MM.1S (cell line): ENCODE measurements at regions not wholly inside any gene's neighbourhood (a gene's known extent, or its start where the extent isn't known, plus 50 kb on each side); places are given as distances from the start of the nearest gene placed in this dataset.

Source experiments
- DNase-seq: peaks from one replicate; pipeline ENCODE4 v3.0.0-alpha.2; 2015
- H2AFZ ChIP-seq: fragments of 300-600 bp; sonication (generic); 2 replicates; pipeline ENCODE4 v1.6.0; 2016; ENCODE audit warnings: antibody characterized with exemption, low read length
- H3F3A ChIP-seq: fragments of 300-600 bp; sonication (generic); 2 replicates; pipeline ENCODE4 v1.6.1; 2016; ENCODE audit warnings: mild to moderate bottlenecking, antibody characterized with exemption, low read length, moderate library complexity, mixed read lengths; ENCODE audit not compliant: insufficient read depth
- H3K27ac ChIP-seq: fragments of 300-600 bp; sonication (generic); 2 replicates; pipeline ENCODE4 v1.5.1; 2016; ENCODE audit warnings: mild to moderate bottlenecking, low read length
- H3K27me3 ChIP-seq: fragments of 300-600 bp; sonication (generic); replicated peaks from 2 replicates; pipeline ENCODE4 v1.6.0; 2016; ENCODE audit warnings: low read length; ENCODE audit not compliant: insufficient read depth
- H3K36me3 ChIP-seq: fragments of 300-600 bp; sonication (generic); replicated peaks from 2 replicates; pipeline ENCODE4 v1.6.1; 2016; ENCODE audit warnings: mild to moderate bottlenecking, low read length, mixed read lengths; ENCODE audit not compliant: insufficient read depth
- H3K4me1 ChIP-seq: fragments of 300-600 bp; sonication (generic); 2 replicates; pipeline ENCODE4 v1.6.1; 2016; ENCODE audit warnings: low read length, mixed read lengths
- H3K4me2 ChIP-seq: fragments of 300-600 bp; sonication (generic); 2 replicates; pipeline ENCODE4 v1.6.0; 2016; ENCODE audit warnings: low read depth, low read length
- H3K4me3 ChIP-seq: fragments of 300-600 bp; sonication (generic); 2 replicates; pipeline ENCODE4 v1.5.1; 2016; ENCODE audit warnings: low read length, mixed read lengths
- H3K79me2 ChIP-seq: fragments of 300-600 bp; sonication (generic); 2 replicates; pipeline ENCODE4 v1.6.1; 2016; ENCODE audit warnings: mixed run types, low read length, mixed read lengths
- H3K9ac ChIP-seq: fragments of 300-600 bp; sonication (generic); 2 replicates; pipeline ENCODE4 v1.6.1; 2016; ENCODE audit warnings: low read length, mixed read lengths
- H3K9me2 ChIP-seq: fragments of 300-600 bp; sonication (generic); replicated peaks from 2 replicates; pipeline ENCODE4 v1.6.1; 2016; ENCODE audit warnings: mild to moderate bottlenecking, low read length, mixed read lengths; ENCODE audit not compliant: insufficient read depth
- H3K9me3 ChIP-seq: fragments of 300-600 bp; sonication (generic); replicated peaks from 2 replicates; pipeline ENCODE4 v1.6.1; 2016; ENCODE audit warnings: mild to moderate bottlenecking, low read length, mixed read lengths; ENCODE audit not compliant: insufficient read depth
- H4K20me1 ChIP-seq: fragments of 300-600 bp; sonication (generic); 2 replicates; pipeline ENCODE4 v1.6.1; 2016; ENCODE audit warnings: mild to moderate bottlenecking, low read length, moderate library complexity, mixed read lengths; ENCODE audit not compliant: insufficient read depth
- EZH2 ChIP-seq: fragments of 300-600 bp; sonication (generic); optimal IDR thresholded peaks from 2 replicates; pipeline ENCODE3; 2017; ENCODE audit warnings: low read depth, mild to moderate bottlenecking, antibody characterized with exemption, low read length, mixed read lengths
- EZH2phosphoT487 ChIP-seq: fragments of 300-600 bp; sonication (generic); IDR thresholded peaks from 2 replicates; pipeline ENCODE4 v1.6.1; 2018; ENCODE audit warnings: antibody characterized with exemption, low read length
- TF ChIP-seq, protein P1 (sequence below): fragments of 300-600 bp; sonication (generic); IDR thresholded peaks from 2 replicates; pipeline ENCODE4 v1.5.1; 2016; ENCODE audit warnings: antibody characterized with exemption, low read length, mixed read lengths

- Histone ChIP-seq H3K36me3 (no peaks in the 10 kb centered on the region), H3K27ac (no peak overlapping the region), H3K27me3 (no peaks in the 10 kb centered on the region; the same call in 1 of the 2 replicates), H3K4me2 (no peak overlapping the region), H3K9ac (no peak overlapping the region), H3K9me2 (no peaks in the 10 kb centered on the region), H4K20me1 (no peaks in the 10 kb centered on the region), H2AFZ (no peak overlapping the region), H3K4me1 (no peaks in the 10 kb centered on the region), H3F3A (no peaks in the 10 kb centered on the region), H3K4me3 (no peak overlapping the region), H3K9me3 (0 out of 2 replicates have a peak, but pooled peaks cover 2% of the 10 kb centered on the region), H3K79me2 (no peaks in the 10 kb centered on the region)
- TF ChIP-seq EZH2phosphoT487, result no peak
- TF ChIP-seq, protein P1, sequence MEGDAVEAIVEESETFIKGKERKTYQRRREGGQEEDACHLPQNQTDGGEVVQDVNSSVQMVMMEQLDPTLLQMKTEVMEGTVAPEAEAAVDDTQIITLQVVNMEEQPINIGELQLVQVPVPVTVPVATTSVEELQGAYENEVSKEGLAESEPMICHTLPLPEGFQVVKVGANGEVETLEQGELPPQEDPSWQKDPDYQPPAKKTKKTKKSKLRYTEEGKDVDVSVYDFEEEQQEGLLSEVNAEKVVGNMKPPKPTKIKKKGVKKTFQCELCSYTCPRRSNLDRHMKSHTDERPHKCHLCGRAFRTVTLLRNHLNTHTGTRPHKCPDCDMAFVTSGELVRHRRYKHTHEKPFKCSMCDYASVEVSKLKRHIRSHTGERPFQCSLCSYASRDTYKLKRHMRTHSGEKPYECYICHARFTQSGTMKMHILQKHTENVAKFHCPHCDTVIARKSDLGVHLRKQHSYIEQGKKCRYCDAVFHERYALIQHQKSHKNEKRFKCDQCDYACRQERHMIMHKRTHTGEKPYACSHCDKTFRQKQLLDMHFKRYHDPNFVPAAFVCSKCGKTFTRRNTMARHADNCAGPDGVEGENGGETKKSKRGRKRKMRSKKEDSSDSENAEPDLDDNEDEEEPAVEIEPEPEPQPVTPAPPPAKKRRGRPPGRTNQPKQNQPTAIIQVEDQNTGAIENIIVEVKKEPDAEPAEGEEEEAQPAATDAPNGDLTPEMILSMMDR, result no peak
- no peak for TF ChIP-seq EZH2
- DNase-seq, result no peak
Measured at GRCh38 chr10:130968511-130968910, 343.0 kb downstream of the TCERG1L start.

- H3K4me3 ChIP-seq, result no peak overlapping the region
- no peaks in the 10 kb centered on the region for H3K4me1 ChIP-seq
- H3K79me2 ChIP-seq, result no peaks in the 10 kb centered on the region
- no peaks in the 10 kb centered on the region for H3F3A ChIP-seq
- H3K9me2 ChIP-seq, result no peaks in the 10 kb centered on the region
- H3K36me3 ChIP-seq, result no peaks in the 10 kb centered on the region
- H3K9me3 ChIP-seq, result 0 out of 2 replicates have a peak, but pooled peaks cover 2% of the 10 kb centered on the region
- no peak overlapping the region for H3K27ac ChIP-seq
- no peaks in the 10 kb centered on the region for H4K20me1 ChIP-seq
- no peak overlapping the region for H3K4me2 ChIP-seq
- no peaks in the 10 kb centered on the region; the same call in 1 of the 2 replicates for H3K27me3 ChIP-seq
- TF ChIP-seq EZH2 (no peak), EZH2phosphoT487 (no peak)
- TF ChIP-seq, protein P1, result no peak
- no peak overlapping the region for H3K9ac ChIP-seq
- no peak for DNase-seq
- no peak overlapping the region for H2AFZ ChIP-seq
Measured at GRCh38 chr10:130968964-130969363, 342.6 kb downstream of the TCERG1L start.

- Histone ChIP-seq H3K4me1 (no peaks in the 10 kb centered on the region), H4K20me1 (no peaks in the 10 kb centered on the region), H3K9me3 (0 out of 2 replicates have a peak, but pooled peaks cover 2% of the 10 kb centered on the region), H3K4me3 (no peak overlapping the region), H3K4me2 (no peak overlapping the region), H3K79me2 (no peaks in the 10 kb centered on the region), H3K36me3 (no peaks in the 10 kb centered on the region), H2AFZ (no peak overlapping the region), H3K9me2 (no peaks in the 10 kb centered on the region), H3F3A (no peaks in the 10 kb centered on the region), H3K27ac (no peak overlapping the region), H3K9ac (no peak overlapping the region), H3K27me3 (no peaks in the 10 kb centered on the region; the same call in 1 of the 2 replicates)
- TF ChIP-seq EZH2phosphoT487, result no peak
- no peak for TF ChIP-seq EZH2
- TF ChIP-seq, protein P1, result no peak
- no peak for DNase-seq
Measured at GRCh38 chr10:130969700-130970099, 341.8 kb downstream of the TCERG1L start.
